NCI-H2196 (cell line): ENCODE measurements at regions not wholly inside any gene's neighbourhood (a gene's known extent, or its start where the extent isn't known, plus 50 kb on each side); places are given as distances from the start of the nearest gene placed in this dataset.
A peak's percentile ranks its signal among the peaks of the same experiment; 100 is the strongest.

ENCODE experiments used
- DNase-seq: peaks from one replicate; lab custom pipeline; 2025; ENCODE audit not compliant: unreplicated experiment; lab: John Stamatoyannopoulos, UW

DNA sequence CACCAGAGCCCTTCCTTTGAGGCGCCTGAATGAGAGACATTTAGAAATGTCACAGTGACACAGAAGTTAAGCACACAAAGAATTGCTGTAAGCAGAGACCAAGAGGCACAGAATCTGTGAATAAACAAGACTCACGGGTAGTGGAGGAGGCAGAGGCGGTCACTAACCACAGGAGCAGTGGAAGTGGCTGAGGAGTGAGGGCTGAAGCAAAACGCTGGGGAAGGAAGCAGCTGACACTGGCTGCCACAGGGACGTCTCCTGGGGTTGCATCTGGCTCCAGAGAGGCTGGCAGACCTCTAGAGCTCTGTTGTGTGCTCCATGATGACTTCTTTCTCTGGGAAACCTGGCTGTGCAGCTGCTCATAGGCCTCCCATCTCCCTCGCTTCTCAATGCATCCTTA, 65.0 kb upstream of the SLC2A12 start:
- no peak for DNase-seq

- DNase-seq = no peak
Measured at GRCh38 chr6:134115715-134116074, 63.3 kb upstream of the SLC2A12 start.

DNA sequence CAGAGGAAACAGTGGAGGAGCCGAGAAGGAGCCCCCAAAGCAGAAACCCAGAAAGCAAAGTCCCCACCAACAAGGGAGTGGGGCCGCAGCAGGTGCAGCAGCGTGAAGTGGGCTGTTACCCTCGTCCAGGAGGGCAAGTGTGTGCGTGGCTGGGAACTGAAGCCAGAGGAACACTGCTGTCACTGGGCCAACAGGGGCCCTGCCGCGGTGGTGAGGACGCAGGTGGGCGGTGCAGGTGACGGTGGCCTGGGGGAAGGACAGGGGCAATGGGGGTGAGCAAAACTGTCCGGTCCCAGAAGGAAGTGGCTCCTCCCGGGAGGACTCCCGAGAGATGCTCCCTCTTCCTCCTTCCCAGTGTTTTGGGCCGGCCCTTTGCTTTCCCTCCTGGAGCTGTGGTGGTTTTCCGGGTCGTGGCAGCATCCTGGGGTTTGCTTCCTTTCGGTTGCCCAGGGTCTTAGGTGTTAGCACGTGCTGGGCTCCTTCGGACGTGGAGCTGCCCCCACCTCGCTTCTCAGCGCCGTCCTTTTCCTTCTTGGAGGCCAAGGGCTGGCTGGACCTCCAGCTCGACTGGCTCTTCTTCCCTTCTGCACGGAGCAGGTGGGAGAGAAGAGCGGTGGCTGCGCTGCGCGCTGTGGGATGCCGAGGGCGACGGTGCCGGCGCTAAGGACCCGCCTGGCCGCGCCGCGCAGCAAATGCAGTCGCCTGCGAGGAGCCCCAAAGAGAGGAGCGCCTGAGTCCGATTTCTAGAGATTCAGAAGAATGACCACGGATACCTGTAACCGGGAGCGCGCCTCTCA, 62.7 kb upstream of the SLC2A12 start:
- no peak for DNase-seq

- DNase-seq = no peak
Measured at GRCh38 chr6:134114489-134114888, 62.1 kb upstream of the SLC2A12 start.

GRCh38 chr6:134111726-134112125, 59.3 kb upstream of the SLC2A12 start:
- no peak for DNase-seq

GRCh38 chr6:134111062-134111677, 58.7 kb upstream of the SLC2A12 start:
- DNase-seq = peak; percentile 51

- no peak for DNase-seq
Measured at GRCh38 chr6:134106702-134107101, 54.3 kb upstream of the SLC2A12 start.

DNA sequence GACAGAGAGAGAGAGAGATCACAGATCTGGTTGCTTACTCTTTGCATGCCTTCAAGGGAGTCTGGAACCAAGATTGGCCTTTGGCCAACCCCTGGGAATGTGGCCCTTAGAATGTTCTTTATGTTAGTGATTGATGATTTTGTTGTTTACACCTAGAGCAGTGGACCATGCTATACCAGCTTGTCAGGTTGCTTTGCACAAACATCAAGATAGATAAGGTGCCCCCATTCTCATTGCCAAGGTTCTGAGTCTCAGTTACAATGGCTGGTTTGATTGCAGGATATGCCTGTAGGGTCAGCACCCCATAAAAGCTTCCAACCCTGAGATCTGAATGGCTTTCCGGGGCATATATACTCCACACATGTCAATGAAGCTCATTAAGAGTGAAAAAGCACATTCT, 53.5 kb upstream of the SLC2A12 start:
- DNase-seq = no peak

- DNase-seq = no peak
Measured at GRCh38 chr6:134103006-134103405, 50.6 kb upstream of the SLC2A12 start.
